Parathyroid adenoma (tissue), 2 donors: ENCODE measurements at regions not wholly inside any gene's neighbourhood (a gene's known extent, or its start where the extent isn't known, plus 50 kb on each side); places are given as distances from the start of the nearest gene placed in this dataset.

Source experiments
- H2AFZ ChIP-seq: fragments of 300-600 bp; sonication (generic); one replicate; pipeline ENCODE4 v1.7.0; 2017; ENCODE audit warnings: antibody characterized with exemption, mild to moderate bottlenecking
- H3K27ac ChIP-seq: fragments of 300-600 bp; sonication (generic); one replicate; pipeline ENCODE4 v1.7.0; 2017
- H3K27me3 ChIP-seq: fragments of 300-600 bp; sonication (generic); one replicate; pipeline ENCODE4 v1.7.0; 2017; ENCODE audit warnings: low read length; ENCODE audit not compliant: control insufficient read depth, insufficient read depth
- H3K36me3 ChIP-seq: fragments of 300-600 bp; sonication (generic); one replicate; pipeline ENCODE4 v1.7.0; 2017; ENCODE audit warnings: low read length; ENCODE audit not compliant: control insufficient read depth, insufficient read depth
- H3K4me1 ChIP-seq: fragments of 300-600 bp; sonication (generic); one replicate; pipeline ENCODE4 v1.7.0; 2017; ENCODE audit warnings: control low read depth
- H3K4me2 ChIP-seq: fragments of 300-600 bp; sonication (generic); one replicate; pipeline ENCODE4 v1.7.0; 2017; ENCODE audit warnings: low read length
- H3K4me3 ChIP-seq: fragments of 300-600 bp; sonication (generic); one replicate; pipeline ENCODE4 v1.7.0; 2017; ENCODE audit warnings: low read depth, low read length
- H3K79me2 ChIP-seq: fragments of 300-600 bp; sonication (generic); one replicate; pipeline ENCODE4 v1.7.0; 2017; ENCODE audit warnings: control low read depth
- H3K9ac ChIP-seq: fragments of 300-600 bp; sonication (generic); one replicate; pipeline ENCODE4 v1.7.0; 2017; ENCODE audit warnings: mild to moderate bottlenecking
- H3K9me3 ChIP-seq: fragments of 300-600 bp; sonication (generic); one replicate; pipeline ENCODE4 v1.7.0; 2017; ENCODE audit warnings: low read length; ENCODE audit not compliant: control insufficient read depth
- CTCF ChIP-seq: fragments of 300-600 bp; sonication (generic); IDR thresholded peaks from one replicate; pipeline ENCODE4 v1.7.0; 2017; ENCODE audit warnings: antibody characterized with exemption, mild to moderate bottlenecking
- donor health status: primary hyperparathyroidism.

- Histone ChIP-seq H3K4me1 (no peaks in the 10 kb centered on the region), H2AFZ (no peak overlapping the region), H3K36me3 (no peaks in the 10 kb centered on the region), H3K27me3 (no peaks in the 10 kb centered on the region), H3K4me2 (no peak overlapping the region), H3K9me3 (no peaks in the 10 kb centered on the region), H3K4me3 (no peak overlapping the region), H3K9ac (no peak overlapping the region), H3K27ac (no peak overlapping the region), H3K79me2 (no peaks in the 10 kb centered on the region)
- no peak for TF ChIP-seq CTCF
Measured at GRCh38 chr5:164555809-164556208, 1050.4 kb downstream of the MAT2B start.

- Histone ChIP-seq H3K4me2 (no peak overlapping the region), H3K27me3 (no peaks in the 10 kb centered on the region), H3K79me2 (no peaks in the 10 kb centered on the region), H3K36me3 (no peaks in the 10 kb centered on the region), H3K9ac (no peak overlapping the region), H2AFZ (no peak overlapping the region), H3K9me3 (no peaks in the 10 kb centered on the region), H3K4me1 (no peaks in the 10 kb centered on the region), H3K27ac (no peak overlapping the region), H3K4me3 (no peak overlapping the region)
- TF ChIP-seq CTCF = no peak
Measured at GRCh38 chr5:164560216-164560615, 1054.8 kb downstream of the MAT2B start.

- H2AFZ ChIP-seq = no peak overlapping the region
- TF ChIP-seq CTCF = no peak
- no peaks in the 10 kb centered on the region for H3K27me3 ChIP-seq
- no peaks in the 10 kb centered on the region for H3K9me3 ChIP-seq
- no peaks in the 10 kb centered on the region for H3K36me3 ChIP-seq
- no peak overlapping the region for H3K4me3 ChIP-seq
- H3K4me2 ChIP-seq = no peak overlapping the region
- no peak overlapping the region for H3K27ac ChIP-seq
- H3K79me2 ChIP-seq = no peaks in the 10 kb centered on the region
- no peak overlapping the region for H3K9ac ChIP-seq
- H3K4me1 ChIP-seq = no peaks in the 10 kb centered on the region
Measured at GRCh38 chr5:164561933-164562872, 1056.8 kb downstream of the MAT2B start.

GRCh38 chr5:164563370-164563769, 1058.0 kb downstream of the MAT2B start:
- Histone ChIP-seq H2AFZ (no peak overlapping the region), H3K9me3 (no peaks in the 10 kb centered on the region), H3K4me2 (no peak overlapping the region), H3K4me1 (no peaks in the 10 kb centered on the region), H3K27ac (no peak overlapping the region), H3K4me3 (no peak overlapping the region), H3K36me3 (no peaks in the 10 kb centered on the region), H3K79me2 (no peaks in the 10 kb centered on the region), H3K9ac (no peak overlapping the region), H3K27me3 (no peaks in the 10 kb centered on the region)
- no peak for TF ChIP-seq CTCF

- no peak overlapping the region for H3K9ac ChIP-seq
- no peaks in the 10 kb centered on the region for H3K79me2 ChIP-seq
- no peaks in the 10 kb centered on the region for H3K27me3 ChIP-seq
- H3K4me3 ChIP-seq = no peak overlapping the region
- no peaks in the 10 kb centered on the region for H3K36me3 ChIP-seq
- H3K4me2 ChIP-seq = no peak overlapping the region
- no peaks in the 10 kb centered on the region for H3K9me3 ChIP-seq
- TF ChIP-seq CTCF = no peak
- H3K27ac ChIP-seq = no peak overlapping the region
- no peaks in the 10 kb centered on the region for H3K4me1 ChIP-seq
- H2AFZ ChIP-seq = no peak overlapping the region
Measured at GRCh38 chr5:164573397-164573796, 1068.0 kb downstream of the MAT2B start.
